Stimulated activated CD4-positive, alpha-beta T cell treated with anti-CD3 and anti-CD28 coated beads, Interleukin-4, amount 100 ng/mL, for 4 hours (primary cell): ENCODE measurements at regions not wholly inside any gene's neighbourhood (a gene's known extent, or its start where the extent isn't known, plus 50 kb on each side); places are given as distances from the start of the nearest gene placed in this dataset.
A peak's percentile ranks its signal among the peaks of the same experiment; 100 is the strongest.
"Not testable (repeated sequence)": the region's sequence is repeated elsewhere in the genome, so short reads cannot be mapped to it uniquely, and the experiment has no call there.

Experiments used
- DNase-seq, 2 experiments: peaks; one replicate each; pipeline ENCODE4 v3.0.0-alpha.2; 2020

DNA sequence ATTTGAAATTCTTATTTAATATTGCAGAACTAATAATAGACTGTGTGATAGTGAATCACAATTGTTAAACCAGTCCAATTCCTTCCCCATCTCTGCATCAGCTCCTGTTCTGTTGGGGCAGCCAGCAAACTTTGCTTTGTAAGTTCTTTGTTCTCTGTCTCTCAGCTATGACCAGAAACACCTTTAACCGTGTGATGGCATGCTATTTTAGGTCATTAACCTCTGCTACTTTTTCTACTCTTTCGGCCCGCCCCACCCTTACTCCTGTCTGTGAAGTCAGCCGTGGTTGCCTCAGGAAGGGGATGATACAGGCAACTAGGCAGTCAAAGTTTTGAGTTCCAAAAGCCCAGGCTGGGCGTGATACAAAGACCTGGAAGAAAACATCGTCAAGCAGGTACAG lies 51.3 kb upstream of the EGFL6 start:
- DNase-seq = no peak

DNA sequence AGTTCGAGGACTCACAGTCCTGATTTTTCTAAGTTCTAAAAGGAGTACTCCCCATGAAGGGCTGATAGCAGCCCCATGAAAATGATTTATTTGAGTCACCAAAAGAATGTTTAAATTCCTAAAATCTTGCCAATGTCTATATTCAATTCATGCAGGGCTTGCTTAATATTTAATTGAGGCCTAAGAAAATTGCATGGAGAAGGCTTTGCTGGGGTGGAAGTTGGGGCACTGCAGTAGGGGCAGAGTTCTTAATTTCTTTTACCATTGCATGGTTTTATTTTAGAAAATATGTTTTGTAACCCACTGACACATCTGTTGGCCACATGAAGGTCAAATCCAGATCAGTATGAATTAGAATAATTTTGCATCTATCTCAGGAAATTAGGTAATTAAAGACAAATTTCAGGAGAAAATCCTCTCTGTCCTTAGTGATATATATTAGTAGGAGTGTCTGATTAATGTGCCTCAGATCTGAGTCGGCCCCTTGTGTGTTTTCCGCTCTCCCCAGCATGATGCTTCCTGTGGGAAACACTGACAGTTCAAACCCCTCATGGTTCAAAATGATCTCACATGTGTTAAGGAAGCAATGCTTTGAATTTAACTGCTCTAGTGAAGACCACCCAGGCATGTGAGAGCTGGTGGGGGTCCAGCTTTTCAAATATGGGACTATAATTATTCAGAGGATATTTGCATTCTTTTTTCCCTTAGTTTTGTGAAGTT lies 54.0 kb upstream of the EGFL6 start:
- no peak for DNase-seq

GRCh38 chrX:13511944-13512330 lies 57.5 kb upstream of the EGFL6 start:
- DNase-seq = no peak

DNA sequence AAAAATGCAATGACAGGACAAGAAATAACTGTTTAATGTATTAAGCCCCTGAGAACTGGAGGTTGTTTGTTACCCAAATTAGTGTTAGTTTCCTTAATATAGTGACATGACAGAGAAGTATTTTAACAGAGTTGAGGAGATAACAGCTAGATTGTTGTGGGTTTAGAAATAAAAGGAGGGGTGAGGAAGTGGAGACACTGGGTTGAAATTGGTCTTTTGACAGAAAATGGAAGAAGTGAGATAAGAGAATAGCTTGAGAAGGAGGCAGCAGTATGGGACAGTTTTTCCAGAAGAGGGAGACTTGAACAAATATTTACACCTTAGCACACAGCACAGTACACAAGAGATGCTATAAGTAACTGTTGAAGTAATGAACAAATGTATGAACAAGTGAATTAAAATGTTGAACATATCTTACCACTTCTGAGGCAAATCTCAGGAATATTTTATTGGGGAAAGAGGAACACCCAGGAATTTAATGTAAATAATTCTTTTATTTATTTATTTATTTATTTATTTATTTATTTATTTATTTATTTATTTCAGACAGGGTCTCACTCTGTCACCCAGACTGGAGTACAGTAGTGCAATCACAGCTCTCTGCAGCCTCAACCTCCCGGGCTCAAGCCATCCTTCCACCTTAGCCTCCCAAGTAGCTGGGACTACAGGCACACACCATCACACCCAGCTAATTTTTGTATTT lies 58.0 kb upstream of the EGFL6 start:
- no peak for DNase-seq

- DNase-seq = no peak
These were observed 61.5 kb upstream of the EGFL6 start for GRCh38 chrX:13507893-13508292.

DNA sequence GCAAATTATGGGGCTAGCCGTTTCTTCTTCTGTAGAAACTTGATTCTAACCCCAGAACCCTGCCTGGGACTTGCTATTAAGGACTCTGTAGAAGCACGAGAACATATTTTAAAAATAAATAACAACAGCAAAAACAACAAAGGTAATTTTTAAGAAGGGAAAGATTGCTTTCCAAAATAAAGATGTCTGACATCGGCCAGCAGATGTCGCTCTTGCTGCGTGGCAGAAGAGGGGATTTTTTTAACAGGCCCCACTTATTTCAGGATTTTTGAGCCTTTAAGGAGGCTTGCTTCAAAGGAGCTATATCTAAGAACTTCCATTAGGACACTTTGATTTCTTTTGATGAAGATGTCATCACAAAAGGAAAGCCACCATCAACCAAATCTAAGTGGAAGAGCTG lies 62.8 kb upstream of the EGFL6 start:
- DNase-seq = peak; percentile 9 to 44

DNA sequence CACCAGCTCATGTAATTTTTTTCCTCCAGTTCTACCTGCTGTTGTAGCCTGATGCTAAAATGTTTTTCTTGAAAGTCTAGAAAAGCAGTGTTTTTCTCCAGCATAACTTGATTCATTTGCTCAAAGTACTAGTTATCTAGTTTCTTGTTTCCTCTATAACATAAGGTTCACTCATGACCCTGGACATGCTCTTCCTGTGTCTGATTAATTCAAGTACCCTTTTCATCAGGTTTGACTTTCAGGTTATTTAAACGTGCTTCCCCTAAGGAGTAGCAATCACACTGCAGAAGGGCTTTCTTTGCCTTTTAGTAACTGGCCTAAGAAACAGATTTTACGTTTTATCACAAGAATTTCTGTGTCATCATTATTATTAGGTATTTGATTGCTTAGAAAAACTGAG lies 66.8 kb upstream of the EGFL6 start:
- no peak for DNase-seq

- no peak for DNase-seq
These were observed 69.7 kb upstream of the EGFL6 start for GRCh38 chrX:13499736-13500135.

DNA sequence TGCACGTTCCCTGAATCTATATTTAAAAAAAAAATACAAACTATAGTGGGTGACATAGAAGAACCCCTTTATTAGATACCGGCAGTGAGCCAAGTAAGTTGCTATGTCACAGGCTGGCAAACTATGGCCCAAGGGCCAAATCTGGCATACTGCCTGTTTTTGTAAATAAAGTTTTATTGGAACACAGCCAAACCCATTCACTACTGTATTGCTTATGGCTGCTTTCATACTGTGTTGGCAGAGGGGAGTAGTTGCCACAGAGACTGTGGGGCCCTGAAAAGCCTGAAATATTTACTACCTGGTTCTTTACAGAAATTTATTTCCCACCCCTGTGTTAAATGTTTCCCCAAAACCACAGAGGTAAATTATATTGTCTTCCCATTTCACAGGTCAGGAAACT lies 71.2 kb upstream of the EGFL6 start:
- no peak for DNase-seq

DNA sequence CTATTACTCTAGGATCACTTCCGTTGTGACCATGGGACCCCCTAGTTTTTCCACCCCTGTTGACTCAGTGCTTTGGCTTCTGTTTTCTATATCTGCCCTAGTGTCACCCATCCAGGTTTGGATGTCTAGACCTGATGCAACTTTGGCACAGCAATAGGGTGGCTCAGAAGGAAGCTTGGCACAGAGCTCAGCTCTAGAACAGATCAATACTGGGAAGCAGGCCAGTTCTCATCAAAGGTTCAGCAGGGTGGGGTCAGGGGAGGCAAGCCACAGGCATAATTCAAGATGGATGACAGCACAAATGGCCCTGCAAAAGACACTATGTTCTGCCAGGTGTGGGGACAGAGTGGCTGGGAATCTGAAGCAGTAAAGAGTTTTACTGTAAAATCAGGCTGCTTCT lies 74.2 kb upstream of the EGFL6 start:
- no peak for DNase-seq

GRCh38 chrX:13494562-13494961 lies 74.8 kb upstream of the EGFL6 start:
- DNase-seq = no peak

- DNase-seq = no peak
These were observed 75.7 kb upstream of the EGFL6 start for GRCh38 chrX:13493659-13494058.

DNA sequence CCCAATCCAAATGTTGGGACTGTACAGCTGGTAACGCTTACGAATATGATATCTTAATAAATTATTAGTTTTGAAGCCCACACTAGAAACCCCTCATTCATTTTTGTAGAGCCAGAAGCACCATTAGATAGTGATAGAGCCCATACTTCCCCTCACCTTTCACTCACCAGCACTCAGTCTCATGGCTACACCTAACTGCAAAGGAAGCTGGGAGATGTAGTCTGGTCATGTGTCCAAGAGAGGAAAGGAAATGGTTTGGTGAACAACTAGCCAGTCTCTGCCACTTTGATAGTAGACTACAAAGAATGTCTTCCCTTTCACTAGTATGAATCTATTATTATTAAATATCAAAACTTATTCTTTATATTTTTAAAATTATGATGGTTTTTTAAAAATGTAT lies 77.1 kb upstream of the EGFL6 start:
- no peak for DNase-seq

DNA sequence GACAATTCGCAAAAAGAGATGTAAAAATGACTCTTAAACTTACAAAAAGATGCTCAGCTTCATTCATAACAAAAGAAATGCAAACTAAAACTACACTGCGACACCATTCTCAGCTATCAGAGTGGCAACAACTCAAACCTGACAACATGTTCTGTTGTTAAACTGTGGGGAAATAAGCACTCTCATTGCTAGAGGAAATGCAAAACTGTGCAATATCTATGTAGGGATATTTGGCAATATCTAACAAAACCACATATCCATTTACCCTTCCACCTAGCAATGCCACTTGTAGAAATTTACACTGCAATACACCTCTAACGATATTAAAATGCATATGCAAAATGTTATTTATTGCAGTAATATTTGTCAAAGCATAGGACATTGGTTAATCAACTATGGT lies 78.3 kb upstream of the EGFL6 start:
- no peak for DNase-seq

DNA sequence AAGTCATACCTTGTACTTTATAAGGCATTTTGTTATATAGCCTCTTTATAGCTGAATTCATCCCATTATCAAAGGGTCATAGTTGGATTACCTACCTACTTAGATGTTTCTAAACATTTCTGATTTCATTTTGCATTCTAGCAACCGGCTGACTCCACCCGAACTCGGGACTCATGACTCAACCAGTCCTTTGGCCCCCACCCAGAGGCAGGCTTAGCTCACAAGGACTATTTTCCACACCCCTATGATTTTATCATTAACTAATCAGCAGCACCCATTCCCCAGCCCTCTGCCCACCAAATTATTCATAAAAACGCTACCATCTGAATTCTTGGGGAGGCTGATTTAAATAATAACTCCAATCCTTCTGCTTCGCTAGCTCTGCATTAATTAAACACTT lies 79.9 kb upstream of the EGFL6 start:
- DNase-seq = no peak

GRCh38 chrX:13487731-13488505 lies 81.5 kb upstream of the EGFL6 start:
- DNase-seq = peak in 1 of 2 experiments; percentile 7

GRCh38 chrX:13485167-13485566 lies 84.2 kb upstream of the EGFL6 start:
- DNase-seq = no peak

DNA sequence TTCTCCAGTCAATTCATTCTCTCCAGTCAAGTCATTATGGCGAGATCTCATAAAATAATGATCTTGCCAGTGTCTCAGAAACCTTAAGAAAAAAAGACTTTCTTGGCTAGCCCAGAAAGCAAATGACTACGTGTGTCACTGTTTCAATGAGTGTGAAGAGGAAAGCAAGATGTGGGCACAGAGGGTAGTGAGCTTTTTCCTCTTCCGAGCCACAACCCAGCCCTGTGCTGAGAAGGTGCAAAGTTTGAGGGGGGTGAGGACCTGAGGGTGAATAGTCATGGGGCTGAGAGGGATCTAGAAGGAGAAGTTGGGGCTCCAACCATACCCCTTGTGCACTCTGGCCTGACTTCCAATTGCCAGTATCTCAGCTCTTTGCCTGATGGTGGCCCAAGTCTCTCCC lies 85.6 kb upstream of the EGFL6 start:
- no peak for DNase-seq

GRCh38 chrX:13482746-13483541 lies 86.5 kb upstream of the EGFL6 start:
- no peak for DNase-seq

GRCh38 chrX:13480780-13481179 lies 88.6 kb upstream of the EGFL6 start:
- not testable (repeated sequence) for DNase-seq

DNA sequence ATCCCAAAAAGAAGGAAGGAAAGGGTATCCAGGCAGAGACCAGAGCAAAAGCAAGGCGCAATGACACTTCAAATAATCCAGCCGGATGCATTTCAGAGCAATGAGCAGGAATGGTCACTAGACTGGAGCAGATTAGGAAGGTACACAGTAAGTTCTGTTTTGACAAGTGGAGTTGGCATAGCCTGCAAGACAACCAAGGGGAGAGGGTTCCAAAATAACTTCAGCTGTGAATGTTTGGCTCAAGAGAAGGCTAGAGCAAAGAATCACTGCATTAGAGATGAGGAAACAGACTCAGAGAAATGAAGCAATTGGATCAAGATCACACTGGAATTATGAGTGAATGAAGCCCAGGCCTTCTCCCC lies 90.0 kb upstream of the EGFL6 start:
- no peak for DNase-seq

DNA sequence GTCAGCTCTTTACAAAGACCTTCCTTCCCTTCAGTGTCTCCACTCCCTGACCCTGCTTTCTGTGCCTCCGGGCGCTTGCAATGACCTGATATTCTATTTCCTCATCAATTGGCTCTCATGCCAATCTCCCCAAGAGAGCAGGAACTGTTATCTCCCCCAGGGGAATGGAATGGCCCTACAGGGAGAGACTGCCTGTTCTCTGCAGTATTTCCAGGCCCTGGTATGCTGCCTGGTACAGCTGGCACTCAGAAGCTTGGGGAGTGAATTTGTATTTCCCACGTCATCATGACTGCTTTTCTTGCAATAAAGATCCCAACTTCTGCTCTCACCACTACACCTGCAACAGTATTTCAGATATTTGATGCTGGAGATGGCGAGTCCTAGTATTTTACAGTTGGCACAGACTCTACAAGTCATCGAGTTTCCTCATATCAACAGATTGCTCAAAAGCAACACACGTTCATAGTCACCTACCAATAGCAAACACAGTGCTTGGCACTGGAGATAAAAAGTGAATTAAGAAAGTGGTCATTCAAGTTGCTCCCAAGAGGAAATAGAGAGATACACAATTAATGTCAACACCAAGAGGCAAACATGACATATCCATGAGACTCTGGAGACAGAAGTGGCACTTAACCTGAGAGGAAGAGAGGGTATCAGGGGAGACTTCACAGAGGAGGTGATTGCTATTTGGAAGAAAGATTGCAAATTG lies 90.5 kb upstream of the EGFL6 start:
- no peak for DNase-seq

DNA sequence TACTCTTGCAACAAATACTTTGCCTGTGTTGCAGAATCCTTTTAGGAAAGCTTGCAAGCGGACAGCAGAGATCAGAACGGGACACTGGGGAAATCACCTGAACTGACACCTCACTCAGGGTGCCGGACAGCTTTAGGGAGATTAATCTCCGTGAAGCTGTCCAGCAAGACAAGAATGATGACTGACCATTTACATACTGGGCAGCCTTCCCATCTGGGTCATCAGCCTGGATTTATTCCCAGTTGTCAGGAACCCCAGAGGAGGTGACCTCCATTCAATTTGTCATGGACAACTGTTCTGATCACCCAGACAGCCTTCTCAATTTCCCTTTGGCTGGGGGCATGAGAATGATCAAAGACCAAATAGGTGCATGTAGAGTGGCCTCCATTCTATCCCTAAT lies 93.0 kb upstream of the EGFL6 start:
- no peak for DNase-seq
